HepG2 (cell line): ENCODE measurements at regions not wholly inside any gene's neighbourhood (a gene's known extent, or its start where the extent isn't known, plus 50 kb on each side); places are given as distances from the start of the nearest gene placed in this dataset.

Experiments
- TEAD3 ChIP-seq: optimal IDR thresholded peaks from 2 replicates; pipeline ENCODE3; 2016; ENCODE audit warnings: borderline replicate concordance
- TF ChIP-seq, protein P1 (sequence below): sonication (generic); formaldehyde crosslinking; IDR thresholded peaks from 2 replicates; pipeline ENCODE4 v1.5.0; 2020; ENCODE audit warnings: mild to moderate bottlenecking, missing genetic modification reagents, borderline replicate concordance
- TF ChIP-seq, protein P2 (sequence below): sonication (generic); formaldehyde crosslinking; IDR thresholded peaks from 2 replicates; pipeline ENCODE4 v1.8.0; 2022; ENCODE audit warnings: missing genetic modification reagents, mild to moderate bottlenecking, borderline replicate concordance
- TF ChIP-seq, protein P3 (sequence below): sonication (generic); formaldehyde crosslinking; IDR thresholded peaks from 2 replicates; pipeline ENCODE4 v1.4.0; 2020; ENCODE audit warnings: missing genetic modification reagents
- TF ChIP-seq, protein P4 (sequence below): sonication (generic); formaldehyde crosslinking; IDR thresholded peaks from 2 replicates; pipeline ENCODE4 v1.5.1; 2020; ENCODE audit warnings: missing genetic modification reagents, mild to moderate bottlenecking, borderline replicate concordance

DNA sequence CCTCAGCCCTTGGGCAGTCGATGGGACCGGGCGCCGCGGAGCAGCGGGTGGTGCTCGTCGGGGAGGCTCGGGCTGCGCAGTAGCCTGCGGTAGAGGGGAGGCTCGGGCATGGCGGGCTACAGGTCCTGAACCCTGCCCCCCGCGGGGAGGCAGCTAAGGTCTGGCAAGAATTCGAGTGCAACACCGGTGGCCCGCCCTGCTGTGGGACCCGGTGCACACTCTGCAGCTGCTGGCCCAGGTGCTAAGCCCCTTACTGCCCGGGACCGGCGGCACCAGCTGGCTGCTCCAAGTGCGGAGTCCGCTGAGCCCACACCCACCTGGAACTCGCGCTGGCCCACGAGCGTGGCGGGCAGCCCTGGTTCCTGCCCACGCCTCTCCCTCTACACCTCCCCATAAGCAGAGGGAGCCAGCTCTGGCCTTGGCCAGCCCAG is 377.7 kb upstream of the RBMS3 start (continued):
- TF ChIP-seq, protein P1, sequence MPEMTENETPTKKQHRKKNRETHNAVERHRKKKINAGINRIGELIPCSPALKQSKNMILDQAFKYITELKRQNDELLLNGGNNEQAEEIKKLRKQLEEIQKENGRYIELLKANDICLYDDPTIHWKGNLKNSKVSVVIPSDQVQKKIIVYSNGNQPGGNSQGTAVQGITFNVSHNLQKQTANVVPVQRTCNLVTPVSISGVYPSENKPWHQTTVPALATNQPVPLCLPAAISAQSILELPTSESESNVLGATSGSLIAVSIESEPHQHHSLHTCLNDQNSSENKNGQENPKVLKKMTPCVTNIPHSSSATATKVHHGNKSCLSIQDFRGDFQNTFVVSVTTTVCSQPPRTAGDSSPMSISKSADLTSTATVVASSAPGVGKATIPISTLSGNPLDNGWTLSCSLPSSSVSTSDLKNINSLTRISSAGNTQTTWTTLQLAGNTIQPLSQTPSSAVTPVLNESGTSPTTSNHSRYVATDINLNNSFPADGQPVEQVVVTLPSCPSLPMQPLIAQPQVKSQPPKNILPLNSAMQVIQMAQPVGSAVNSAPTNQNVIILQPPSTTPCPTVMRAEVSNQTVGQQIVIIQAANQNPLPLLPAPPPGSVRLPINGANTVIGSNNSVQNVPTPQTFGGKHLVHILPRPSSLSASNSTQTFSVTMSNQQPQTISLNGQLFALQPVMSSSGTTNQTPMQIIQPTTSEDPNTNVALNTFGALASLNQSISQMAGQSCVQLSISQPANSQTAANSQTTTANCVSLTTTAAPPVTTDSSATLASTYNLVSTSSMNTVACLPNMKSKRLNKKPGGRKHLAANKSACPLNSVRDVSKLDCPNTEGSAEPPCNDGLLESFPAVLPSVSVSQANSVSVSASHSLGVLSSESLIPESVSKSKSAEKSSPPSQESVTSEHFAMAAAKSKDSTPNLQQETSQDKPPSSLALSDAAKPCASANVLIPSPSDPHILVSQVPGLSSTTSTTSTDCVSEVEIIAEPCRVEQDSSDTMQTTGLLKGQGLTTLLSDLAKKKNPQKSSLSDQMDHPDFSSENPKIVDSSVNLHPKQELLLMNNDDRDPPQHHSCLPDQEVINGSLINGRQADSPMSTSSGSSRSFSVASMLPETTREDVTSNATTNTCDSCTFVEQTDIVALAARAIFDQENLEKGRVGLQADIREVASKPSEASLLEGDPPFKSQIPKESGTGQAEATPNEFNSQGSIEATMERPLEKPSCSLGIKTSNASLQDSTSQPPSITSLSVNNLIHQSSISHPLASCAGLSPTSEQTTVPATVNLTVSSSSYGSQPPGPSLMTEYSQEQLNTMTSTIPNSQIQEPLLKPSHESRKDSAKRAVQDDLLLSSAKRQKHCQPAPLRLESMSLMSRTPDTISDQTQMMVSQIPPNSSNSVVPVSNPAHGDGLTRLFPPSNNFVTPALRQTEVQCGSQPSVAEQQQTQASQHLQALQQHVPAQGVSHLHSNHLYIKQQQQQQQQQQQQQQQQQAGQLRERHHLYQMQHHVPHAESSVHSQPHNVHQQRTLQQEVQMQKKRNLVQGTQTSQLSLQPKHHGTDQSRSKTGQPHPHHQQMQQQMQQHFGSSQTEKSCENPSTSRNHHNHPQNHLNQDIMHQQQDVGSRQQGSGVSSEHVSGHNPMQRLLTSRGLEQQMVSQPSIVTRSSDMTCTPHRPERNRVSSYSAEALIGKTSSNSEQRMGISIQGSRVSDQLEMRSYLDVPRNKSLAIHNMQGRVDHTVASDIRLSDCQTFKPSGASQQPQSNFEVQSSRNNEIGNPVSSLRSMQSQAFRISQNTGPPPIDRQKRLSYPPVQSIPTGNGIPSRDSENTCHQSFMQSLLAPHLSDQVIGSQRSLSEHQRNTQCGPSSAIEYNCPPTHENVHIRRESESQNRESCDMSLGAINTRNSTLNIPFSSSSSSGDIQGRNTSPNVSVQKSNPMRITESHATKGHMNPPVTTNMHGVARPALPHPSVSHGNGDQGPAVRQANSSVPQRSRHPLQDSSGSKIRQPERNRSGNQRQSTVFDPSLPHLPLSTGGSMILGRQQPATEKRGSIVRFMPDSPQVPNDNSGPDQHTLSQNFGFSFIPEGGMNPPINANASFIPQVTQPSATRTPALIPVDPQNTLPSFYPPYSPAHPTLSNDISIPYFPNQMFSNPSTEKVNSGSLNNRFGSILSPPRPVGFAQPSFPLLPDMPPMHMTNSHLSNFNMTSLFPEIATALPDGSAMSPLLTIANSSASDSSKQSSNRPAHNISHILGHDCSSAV (CRISPR knock-in tag): no peak
- TF ChIP-seq, protein P2, sequence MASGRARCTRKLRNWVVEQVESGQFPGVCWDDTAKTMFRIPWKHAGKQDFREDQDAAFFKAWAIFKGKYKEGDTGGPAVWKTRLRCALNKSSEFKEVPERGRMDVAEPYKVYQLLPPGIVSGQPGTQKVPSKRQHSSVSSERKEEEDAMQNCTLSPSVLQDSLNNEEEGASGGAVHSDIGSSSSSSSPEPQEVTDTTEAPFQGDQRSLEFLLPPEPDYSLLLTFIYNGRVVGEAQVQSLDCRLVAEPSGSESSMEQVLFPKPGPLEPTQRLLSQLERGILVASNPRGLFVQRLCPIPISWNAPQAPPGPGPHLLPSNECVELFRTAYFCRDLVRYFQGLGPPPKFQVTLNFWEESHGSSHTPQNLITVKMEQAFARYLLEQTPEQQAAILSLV (CRISPR knock-in tag): no peak
- TF ChIP-seq, protein P3, sequence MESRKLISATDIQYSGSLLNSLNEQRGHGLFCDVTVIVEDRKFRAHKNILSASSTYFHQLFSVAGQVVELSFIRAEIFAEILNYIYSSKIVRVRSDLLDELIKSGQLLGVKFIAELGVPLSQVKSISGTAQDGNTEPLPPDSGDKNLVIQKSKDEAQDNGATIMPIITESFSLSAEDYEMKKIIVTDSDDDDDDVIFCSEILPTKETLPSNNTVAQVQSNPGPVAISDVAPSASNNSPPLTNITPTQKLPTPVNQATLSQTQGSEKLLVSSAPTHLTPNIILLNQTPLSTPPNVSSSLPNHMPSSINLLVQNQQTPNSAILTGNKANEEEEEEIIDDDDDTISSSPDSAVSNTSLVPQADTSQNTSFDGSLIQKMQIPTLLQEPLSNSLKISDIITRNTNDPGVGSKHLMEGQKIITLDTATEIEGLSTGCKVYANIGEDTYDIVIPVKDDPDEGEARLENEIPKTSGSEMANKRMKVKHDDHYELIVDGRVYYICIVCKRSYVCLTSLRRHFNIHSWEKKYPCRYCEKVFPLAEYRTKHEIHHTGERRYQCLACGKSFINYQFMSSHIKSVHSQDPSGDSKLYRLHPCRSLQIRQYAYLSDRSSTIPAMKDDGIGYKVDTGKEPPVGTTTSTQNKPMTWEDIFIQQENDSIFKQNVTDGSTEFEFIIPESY: no peak
- TF ChIP-seq TEAD3 (CRISPR knock-in tag): no peak
- TF ChIP-seq, protein P4, sequence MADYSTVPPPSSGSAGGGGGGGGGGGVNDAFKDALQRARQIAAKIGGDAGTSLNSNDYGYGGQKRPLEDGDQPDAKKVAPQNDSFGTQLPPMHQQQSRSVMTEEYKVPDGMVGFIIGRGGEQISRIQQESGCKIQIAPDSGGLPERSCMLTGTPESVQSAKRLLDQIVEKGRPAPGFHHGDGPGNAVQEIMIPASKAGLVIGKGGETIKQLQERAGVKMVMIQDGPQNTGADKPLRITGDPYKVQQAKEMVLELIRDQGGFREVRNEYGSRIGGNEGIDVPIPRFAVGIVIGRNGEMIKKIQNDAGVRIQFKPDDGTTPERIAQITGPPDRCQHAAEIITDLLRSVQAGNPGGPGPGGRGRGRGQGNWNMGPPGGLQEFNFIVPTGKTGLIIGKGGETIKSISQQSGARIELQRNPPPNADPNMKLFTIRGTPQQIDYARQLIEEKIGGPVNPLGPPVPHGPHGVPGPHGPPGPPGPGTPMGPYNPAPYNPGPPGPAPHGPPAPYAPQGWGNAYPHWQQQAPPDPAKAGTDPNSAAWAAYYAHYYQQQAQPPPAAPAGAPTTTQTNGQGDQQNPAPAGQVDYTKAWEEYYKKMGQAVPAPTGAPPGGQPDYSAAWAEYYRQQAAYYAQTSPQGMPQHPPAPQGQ (CRISPR knock-in tag): no peak
- TF ChIP-seq, all 625 proteins: peak for 0
